ENCODE measurements at regions not wholly inside any gene's neighbourhood (a gene's known extent, or its start where the extent isn't known, plus 50 kb on each side); places are given as distances from the start of the nearest gene placed in this dataset.

DNA sequence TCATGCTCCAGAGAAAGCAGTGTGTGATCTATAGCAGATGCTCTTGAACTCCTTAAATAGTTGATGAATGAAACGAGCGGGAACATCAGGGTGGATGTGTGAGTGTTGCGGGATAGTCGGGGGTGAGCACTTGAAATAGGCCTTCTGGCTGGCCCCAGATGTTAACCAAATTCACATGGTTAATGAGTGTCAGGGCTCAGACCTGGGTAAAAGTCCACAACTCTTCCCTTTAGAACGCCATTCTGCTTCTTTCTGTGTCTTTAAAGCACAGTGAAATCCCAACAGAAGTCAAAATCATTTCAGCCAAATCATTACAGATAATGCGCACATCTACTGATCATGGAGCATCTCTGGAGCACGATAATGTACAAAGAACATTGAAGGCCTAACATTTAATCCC is 249.4 kb upstream of the BOD1L1 start:
- H3K36me3 Mint-ChIP-seq (ENCODE audit: low read depth), result no peaks in the 10 kb centered on the region
- H3K27ac Mint-ChIP-seq, result no peak overlapping the region
- no peak for ATAC-seq (replicated peaks)
- no peak overlapping the region for H3K4me3 Mint-ChIP-seq
- no peaks in the 10 kb centered on the region for H3K4me1 Mint-ChIP-seq
- H3K9me3 Mint-ChIP-seq, result no peaks in the 10 kb centered on the region
- no peaks in the 10 kb centered on the region for H3K27me3 Mint-ChIP-seq

GRCh38 chr4:13877626-13878025 is 250.1 kb upstream of the BOD1L1 start:
- no peak overlapping the region for H3K27ac Mint-ChIP-seq
- no peaks in the 10 kb centered on the region for H3K4me1 Mint-ChIP-seq
- ATAC-seq (replicated peaks), result no peak
- H3K9me3 Mint-ChIP-seq, result no peaks in the 10 kb centered on the region
- no peaks in the 10 kb centered on the region for H3K36me3 Mint-ChIP-seq (ENCODE audit: low read depth)
- H3K27me3 Mint-ChIP-seq, result no peaks in the 10 kb centered on the region
- no peak overlapping the region for H3K4me3 Mint-ChIP-seq

- ATAC-seq (replicated peaks), result no peak
- Mint-ChIP-seq H3K27me3 (no peaks in the 10 kb centered on the region), H3K9me3 (no peaks in the 10 kb centered on the region), H3K36me3 (ENCODE audit: low read depth) (no peaks in the 10 kb centered on the region), H3K4me3 (no peak overlapping the region), H3K4me1 (no peaks in the 10 kb centered on the region), H3K27ac (no peak overlapping the region)
Measured at GRCh38 chr4:13881892-13882291, 254.4 kb upstream of the BOD1L1 start.

DNA sequence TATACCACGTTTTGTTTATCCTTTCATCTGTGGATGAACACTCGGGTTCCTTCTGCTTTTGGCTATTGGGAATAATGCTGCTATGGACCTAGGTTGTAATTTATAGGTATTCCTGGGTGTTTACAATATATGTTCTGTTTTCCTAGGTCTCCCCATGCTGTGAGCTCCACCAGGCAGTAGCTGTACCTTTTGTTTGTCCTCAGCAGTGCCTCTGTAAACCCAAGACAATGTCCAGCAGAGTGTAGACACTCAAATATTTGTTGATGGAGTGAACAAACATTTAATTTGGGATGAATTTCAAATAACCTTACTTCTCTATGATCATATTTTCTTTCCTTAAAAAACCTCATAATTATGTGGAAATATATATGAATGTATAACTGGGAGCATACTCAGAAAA is 259.5 kb upstream of the BOD1L1 start:
- H3K27ac Mint-ChIP-seq, result no peak overlapping the region

DNA sequence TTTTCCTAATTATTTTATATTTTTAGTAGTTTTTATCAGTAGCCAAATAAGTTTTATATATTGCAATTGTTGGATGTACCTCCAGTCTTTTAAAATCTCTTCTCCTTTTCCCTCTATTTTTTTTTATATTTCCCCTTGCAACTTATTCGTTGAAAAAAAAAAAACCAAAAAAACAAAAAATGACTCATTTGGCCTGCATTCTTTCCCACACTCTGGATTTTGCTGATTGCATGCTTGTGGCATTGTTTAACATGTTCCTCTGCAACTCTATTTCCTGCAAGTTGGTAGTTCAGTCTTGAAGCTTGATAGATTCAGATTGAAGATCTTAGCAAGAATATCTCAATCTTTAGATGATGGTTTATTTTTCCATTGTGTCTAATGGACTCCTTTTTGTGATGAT is 260.6 kb upstream of the BOD1L1 start:
- Mint-ChIP-seq H3K36me3 (ENCODE audit: low read depth) (no peaks in the 10 kb centered on the region), H3K9me3 (no peaks in the 10 kb centered on the region), H3K4me1 (no peaks in the 10 kb centered on the region), H3K4me3 (no peak overlapping the region), H3K27ac (no peak overlapping the region), H3K27me3 (no peaks in the 10 kb centered on the region)
- no peak for ATAC-seq (replicated peaks)

More for the DNA sequence above, 259.5 kb upstream of the BOD1L1 start:
- Mint-ChIP-seq H3K9me3 (no peaks in the 10 kb centered on the region), H3K4me1 (no peaks in the 10 kb centered on the region), H3K36me3 (ENCODE audit: low read depth) (no peaks in the 10 kb centered on the region), H3K27me3 (no peaks in the 10 kb centered on the region), H3K4me3 (no peak overlapping the region)
- no peak for ATAC-seq (replicated peaks)

DNA sequence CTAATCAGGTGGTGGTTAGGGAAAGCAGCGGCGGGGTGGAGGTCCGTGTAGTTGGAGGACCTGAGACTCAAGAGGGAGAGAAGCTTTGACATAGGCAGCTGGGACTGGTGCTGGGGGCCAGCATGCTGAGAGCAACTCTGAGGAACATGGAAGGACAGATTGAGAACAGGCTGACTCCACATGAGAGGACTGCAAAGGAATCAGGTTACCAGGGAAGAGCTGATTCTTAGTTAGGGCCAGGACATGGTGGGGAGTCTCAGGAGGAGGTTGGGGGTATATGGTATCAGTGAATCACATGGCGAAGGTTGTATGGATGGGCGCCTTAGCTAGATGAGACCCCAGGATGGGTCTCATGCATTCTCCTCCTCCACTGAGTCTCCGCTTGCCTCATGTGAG is 264.0 kb upstream of the BOD1L1 start:
- no peak for ATAC-seq (replicated peaks)
- no peaks in the 10 kb centered on the region for H3K9me3 Mint-ChIP-seq
- no peak overlapping the region for H3K27ac Mint-ChIP-seq
- H3K27me3 Mint-ChIP-seq, result no peaks in the 10 kb centered on the region
- H3K4me1 Mint-ChIP-seq, result no peaks in the 10 kb centered on the region
- H3K4me3 Mint-ChIP-seq, result no peak overlapping the region
- H3K36me3 Mint-ChIP-seq (ENCODE audit: low read depth), result no peaks in the 10 kb centered on the region

- no peaks in the 10 kb centered on the region for H3K4me1 Mint-ChIP-seq
- no peak overlapping the region for H3K27ac Mint-ChIP-seq
- H3K4me3 Mint-ChIP-seq, result no peak overlapping the region
- H3K36me3 Mint-ChIP-seq (ENCODE audit: low read depth), result no peaks in the 10 kb centered on the region
- H3K27me3 Mint-ChIP-seq, result no peaks in the 10 kb centered on the region
- ATAC-seq (replicated peaks), result no peak
- no peaks in the 10 kb centered on the region for H3K9me3 Mint-ChIP-seq
Measured at GRCh38 chr4:13892739-13893105, 265.2 kb upstream of the BOD1L1 start.

DNA sequence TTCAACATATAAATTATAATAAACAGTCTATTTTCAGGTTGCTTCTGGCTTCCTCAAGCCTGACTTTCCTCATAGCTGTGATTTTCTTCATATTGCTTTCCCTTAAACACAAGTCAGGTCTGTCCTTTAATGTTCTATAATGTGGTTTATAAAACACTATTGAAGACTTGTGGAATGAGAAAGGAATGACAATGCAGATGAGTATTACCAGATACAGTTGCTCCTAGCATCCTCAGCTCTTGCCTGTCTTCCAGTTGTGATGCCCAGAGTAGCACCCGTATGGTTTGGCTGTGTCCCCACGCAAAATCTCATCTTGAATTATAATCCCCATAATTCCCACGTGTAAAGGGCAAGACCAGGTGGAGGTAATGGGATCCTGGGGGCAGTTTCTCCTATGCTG is 265.7 kb upstream of the BOD1L1 start:
- H3K36me3 Mint-ChIP-seq (ENCODE audit: low read depth), result no peaks in the 10 kb centered on the region
- H3K9me3 Mint-ChIP-seq, result no peaks in the 10 kb centered on the region
- H3K4me1 Mint-ChIP-seq, result no peaks in the 10 kb centered on the region
- no peak overlapping the region for H3K4me3 Mint-ChIP-seq
- ATAC-seq (replicated peaks), result no peak
- peaks cover 3% of the 10 kb centered on the region for H3K27me3 Mint-ChIP-seq
- no peak overlapping the region for H3K27ac Mint-ChIP-seq

- Mint-ChIP-seq H3K36me3 (ENCODE audit: low read depth) (no peaks in the 10 kb centered on the region), H3K27ac (no peak overlapping the region), H3K4me3 (no peak overlapping the region), H3K4me1 (no peaks in the 10 kb centered on the region), H3K9me3 (no peaks in the 10 kb centered on the region), H3K27me3 (peaks cover 4% of the 10 kb centered on the region)
- no peak for ATAC-seq (replicated peaks)
Measured at GRCh38 chr4:13893987-13894386, 266.5 kb upstream of the BOD1L1 start.

DNA sequence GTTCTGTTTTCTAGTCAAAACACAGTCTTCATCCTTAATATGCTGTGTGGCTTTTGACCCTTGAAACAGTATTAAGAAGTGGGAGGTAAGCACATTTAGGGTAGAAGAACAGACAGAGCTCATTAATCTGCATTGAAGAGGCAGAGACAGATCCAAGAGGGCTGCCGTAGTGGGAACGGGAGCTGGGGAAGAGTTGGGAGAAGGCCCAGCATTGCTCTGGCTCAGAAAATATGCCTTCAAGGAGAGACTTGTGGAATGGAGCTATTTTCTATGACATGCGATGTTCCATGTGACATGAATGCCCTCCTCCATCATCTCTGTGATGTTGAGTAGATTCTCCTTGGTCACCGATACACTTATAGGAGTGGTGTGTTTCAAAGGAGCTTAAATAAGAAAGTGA is 273.3 kb upstream of the BOD1L1 start:
- no peaks in the 10 kb centered on the region for H3K36me3 Mint-ChIP-seq (ENCODE audit: low read depth)

DNA sequence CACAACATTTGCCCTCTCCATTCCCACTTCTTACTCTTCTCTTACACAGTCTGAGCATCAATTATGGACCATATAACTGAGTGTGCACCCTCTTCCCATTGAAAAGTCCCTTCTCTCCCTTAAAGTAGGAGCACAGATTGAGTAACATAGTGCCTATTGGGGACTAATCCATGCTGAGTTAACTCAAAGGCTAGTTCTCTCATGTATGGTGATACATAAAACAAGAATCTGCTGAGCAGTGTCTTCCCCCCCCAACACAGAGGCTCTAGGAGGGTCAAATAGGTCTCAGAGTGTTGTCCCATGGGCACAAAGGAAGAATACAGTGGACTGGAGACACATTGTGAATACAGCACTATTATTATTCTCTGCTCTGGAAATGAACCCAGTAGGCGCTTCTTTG is 274.6 kb upstream of the BOD1L1 start:
- no peaks in the 10 kb centered on the region for H3K9me3 Mint-ChIP-seq
- H3K27me3 Mint-ChIP-seq, result peaks cover 6% of the 10 kb centered on the region
- H3K4me1 Mint-ChIP-seq, result no peaks in the 10 kb centered on the region
- H3K36me3 Mint-ChIP-seq (ENCODE audit: low read depth), result no peaks in the 10 kb centered on the region
- no peak for ATAC-seq (replicated peaks)
- H3K27ac Mint-ChIP-seq, result no peak overlapping the region
- no peak overlapping the region for H3K4me3 Mint-ChIP-seq

More for the DNA sequence above, 273.3 kb upstream of the BOD1L1 start:
- no peak for ATAC-seq (replicated peaks)
- H3K9me3 Mint-ChIP-seq, result no peaks in the 10 kb centered on the region
- H3K4me3 Mint-ChIP-seq, result no peak overlapping the region
- peaks cover 4% of the 10 kb centered on the region for H3K27me3 Mint-ChIP-seq
- H3K4me1 Mint-ChIP-seq, result no peaks in the 10 kb centered on the region
- H3K27ac Mint-ChIP-seq, result no peak overlapping the region

- Mint-ChIP-seq H3K9me3 (no peaks in the 10 kb centered on the region), H3K36me3 (ENCODE audit: low read depth) (no peaks in the 10 kb centered on the region), H3K4me1 (no peaks in the 10 kb centered on the region), H3K27me3 (peaks cover 5% of the 10 kb centered on the region), H3K27ac (no peak overlapping the region), H3K4me3 (no peak overlapping the region)
- ATAC-seq (replicated peaks), result no peak
Measured at GRCh38 chr4:13903061-13903460, 275.5 kb upstream of the BOD1L1 start.

DNA sequence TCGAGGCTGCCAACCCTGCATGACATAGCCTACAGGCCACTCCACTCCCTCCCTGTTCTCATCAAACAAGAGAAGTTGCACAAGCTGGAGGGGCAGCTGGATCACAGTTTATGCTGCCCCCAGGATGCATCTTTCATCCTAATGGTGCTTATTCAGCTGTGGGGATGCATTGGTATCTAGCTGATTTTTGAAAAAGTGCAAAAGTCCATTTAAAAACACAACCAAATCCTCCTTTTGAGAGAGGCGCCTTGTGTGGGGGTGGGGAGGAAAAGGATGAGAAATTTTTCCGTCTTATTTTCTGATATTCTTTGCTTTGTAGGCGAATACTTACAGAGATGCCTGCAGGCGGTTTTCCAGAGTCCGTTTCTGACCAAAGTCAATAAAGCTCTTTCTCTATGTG is 276.4 kb upstream of the BOD1L1 start:
- Mint-ChIP-seq H3K4me1 (no peaks in the 10 kb centered on the region), H3K9me3 (no peaks in the 10 kb centered on the region), H3K4me3 (no peak overlapping the region), H3K36me3 (ENCODE audit: low read depth) (no peaks in the 10 kb centered on the region), H3K27ac (no peak overlapping the region), H3K27me3 (peaks cover 3% of the 10 kb centered on the region)
- no peak for ATAC-seq (replicated peaks)

DNA sequence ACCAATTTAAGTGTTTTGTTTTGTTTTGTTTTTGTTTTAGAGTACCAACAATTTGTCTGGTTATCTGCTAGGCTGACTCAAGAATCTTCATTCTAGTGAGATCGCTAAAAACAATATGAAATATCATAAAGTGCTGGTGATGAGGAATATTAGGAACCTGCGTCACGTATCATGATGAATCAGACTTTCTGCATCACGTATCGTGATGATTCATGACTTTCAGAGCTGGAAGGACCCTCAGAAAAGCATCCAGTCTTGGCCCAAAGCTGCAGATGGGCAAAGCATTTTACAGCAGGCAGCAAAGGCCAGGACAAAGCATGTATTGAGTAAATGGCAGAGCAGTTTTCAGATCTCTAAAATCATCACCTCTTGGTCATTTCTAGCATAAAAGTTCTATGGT is 278.0 kb upstream of the BOD1L1 start:
- ATAC-seq (replicated peaks), result no peak
- Mint-ChIP-seq H3K27me3 (peaks cover 3% of the 10 kb centered on the region), H3K27ac (no peak overlapping the region), H3K4me3 (no peak overlapping the region), H3K4me1 (no peaks in the 10 kb centered on the region), H3K9me3 (no peaks in the 10 kb centered on the region), H3K36me3 (ENCODE audit: low read depth) (no peaks in the 10 kb centered on the region)

DNA sequence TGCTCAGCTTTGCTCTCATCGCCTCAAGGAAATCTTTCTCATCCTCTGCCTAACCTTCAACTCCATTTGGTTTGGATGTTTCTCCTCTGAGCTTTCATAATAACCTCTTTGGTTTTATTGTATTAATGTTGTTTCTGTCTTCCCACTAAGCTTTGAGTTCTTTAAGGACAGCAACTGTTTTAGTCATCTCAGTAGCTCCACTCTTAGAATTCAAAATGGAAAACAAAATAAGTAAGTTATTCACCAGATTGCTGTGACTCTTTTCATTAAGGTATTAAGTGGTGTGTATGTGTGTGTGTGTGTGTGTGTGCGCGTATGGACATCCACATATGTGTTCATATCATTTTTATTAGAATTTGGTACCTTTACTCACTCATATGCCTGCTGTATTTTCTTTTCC is 279.2 kb upstream of the BOD1L1 start:
- H3K27ac Mint-ChIP-seq, result no peak overlapping the region
- H3K36me3 Mint-ChIP-seq (ENCODE audit: low read depth), result no peaks in the 10 kb centered on the region
- H3K9me3 Mint-ChIP-seq, result no peaks in the 10 kb centered on the region
- H3K27me3 Mint-ChIP-seq, result peaks cover 6% of the 10 kb centered on the region
- H3K4me3 Mint-ChIP-seq, result no peak overlapping the region
- H3K4me1 Mint-ChIP-seq, result no peaks in the 10 kb centered on the region
- no peak for ATAC-seq (replicated peaks)

GRCh38 chr4:13907255-13907751 is 279.8 kb upstream of the BOD1L1 start:
- H3K4me1 Mint-ChIP-seq, result no peaks in the 10 kb centered on the region
- H3K27me3 Mint-ChIP-seq, result peaks cover 6% of the 10 kb centered on the region
- H3K36me3 Mint-ChIP-seq (ENCODE audit: low read depth), result no peaks in the 10 kb centered on the region
- H3K27ac Mint-ChIP-seq, result no peak overlapping the region
- ATAC-seq (replicated peaks), result peak; percentile 48
- H3K9me3 Mint-ChIP-seq, result no peaks in the 10 kb centered on the region
- no peak overlapping the region for H3K4me3 Mint-ChIP-seq

All from activated T-helper 17 cell treated with anti-CD3 and anti-CD28 coated beads, Interleukin-2, amount 50 U/mL, for 72 hours (primary cell).